ENCODE measurements at regions not wholly inside any gene's neighbourhood (a gene's known extent, or its start where the extent isn't known, plus 50 kb on each side); places are given as distances from the start of the nearest gene placed in this dataset.

DNA sequence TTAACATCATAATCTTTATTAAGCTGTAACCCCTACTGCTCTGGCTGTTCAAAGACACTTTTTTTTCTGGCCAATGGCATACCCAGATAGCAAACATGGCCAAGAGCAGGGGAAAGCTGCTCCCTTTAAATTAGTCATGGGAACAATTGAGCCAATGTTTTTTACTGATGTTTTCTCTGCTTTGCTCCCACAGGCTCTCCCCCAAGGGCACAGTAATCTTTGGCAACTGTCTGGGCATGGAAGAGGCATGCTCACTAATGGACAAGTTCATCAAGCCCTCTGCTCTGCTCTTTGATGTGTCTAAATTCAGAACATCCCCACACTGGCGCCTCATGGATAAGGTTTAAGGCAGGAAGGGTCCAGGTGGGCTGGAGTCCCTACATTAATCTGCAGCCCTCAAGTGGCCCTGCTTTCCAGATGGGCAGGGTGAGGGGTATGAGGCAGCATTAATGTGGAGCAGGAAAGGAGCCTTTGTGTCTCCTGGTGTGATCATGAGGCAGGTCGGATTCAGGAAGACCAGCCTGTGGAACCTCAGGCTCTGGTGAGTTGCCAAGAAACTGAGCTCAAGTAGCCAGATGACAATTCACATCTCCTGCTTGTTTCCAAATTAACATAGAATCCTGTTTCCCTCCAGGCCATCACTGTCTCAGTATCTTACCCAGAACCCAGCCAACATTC, 227.0 kb upstream of the CST7 start:
- H2AFZ ChIP-seq (replicated peaks): no peak overlapping the region
- peaks cover 2% of the 10 kb centered on the region for H3K27me3 Mint-ChIP-seq (ENCODE audit: insufficient read depth, low read depth)
- no peak overlapping the region for H3K27ac ChIP-seq
- no peaks in the 10 kb centered on the region for H3K27me3 ChIP-seq
- H3K4me3 Mint-ChIP-seq: no peak overlapping the region
- no peak overlapping the region for H3K4me3 ChIP-seq
- no peaks in the 10 kb centered on the region for H3K36me3 Mint-ChIP-seq
- H3K4me1 ChIP-seq: no peaks in the 10 kb centered on the region
- H3K9me3 Mint-ChIP-seq: no peaks in the 10 kb centered on the region
- H3F3A ChIP-seq (ENCODE audit: low read depth): no peaks in the 10 kb centered on the region
- no peak for DNase-seq (ENCODE audit: low spot score)
- H3K4me2 ChIP-seq: no peak overlapping the region
- no peaks in the 10 kb centered on the region for H4K20me1 ChIP-seq (ENCODE audit: low read depth)
- no peak overlapping the region for H3K27ac Mint-ChIP-seq
- H3K9me3 ChIP-seq (ENCODE audit: low read depth): no peaks in the 10 kb centered on the region
- H3K79me2 ChIP-seq (ENCODE audit: low read depth): no peaks in the 10 kb centered on the region
- H3K4me1 Mint-ChIP-seq: peaks cover 4% of the 10 kb centered on the region
- TF ChIP-seq EZH2 (IDR thresholded peaks at IDR 0.05) (no peak), EZH2phosphoT487 (IDR thresholded peaks at IDR 0.05) (no peak)
- TF ChIP-seq, protein P1, sequence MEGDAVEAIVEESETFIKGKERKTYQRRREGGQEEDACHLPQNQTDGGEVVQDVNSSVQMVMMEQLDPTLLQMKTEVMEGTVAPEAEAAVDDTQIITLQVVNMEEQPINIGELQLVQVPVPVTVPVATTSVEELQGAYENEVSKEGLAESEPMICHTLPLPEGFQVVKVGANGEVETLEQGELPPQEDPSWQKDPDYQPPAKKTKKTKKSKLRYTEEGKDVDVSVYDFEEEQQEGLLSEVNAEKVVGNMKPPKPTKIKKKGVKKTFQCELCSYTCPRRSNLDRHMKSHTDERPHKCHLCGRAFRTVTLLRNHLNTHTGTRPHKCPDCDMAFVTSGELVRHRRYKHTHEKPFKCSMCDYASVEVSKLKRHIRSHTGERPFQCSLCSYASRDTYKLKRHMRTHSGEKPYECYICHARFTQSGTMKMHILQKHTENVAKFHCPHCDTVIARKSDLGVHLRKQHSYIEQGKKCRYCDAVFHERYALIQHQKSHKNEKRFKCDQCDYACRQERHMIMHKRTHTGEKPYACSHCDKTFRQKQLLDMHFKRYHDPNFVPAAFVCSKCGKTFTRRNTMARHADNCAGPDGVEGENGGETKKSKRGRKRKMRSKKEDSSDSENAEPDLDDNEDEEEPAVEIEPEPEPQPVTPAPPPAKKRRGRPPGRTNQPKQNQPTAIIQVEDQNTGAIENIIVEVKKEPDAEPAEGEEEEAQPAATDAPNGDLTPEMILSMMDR (IDR thresholded peaks at IDR 0.05): no peak
- H3K9ac ChIP-seq: no peak overlapping the region
- H3K36me3 ChIP-seq: no peaks in the 10 kb centered on the region

DNA sequence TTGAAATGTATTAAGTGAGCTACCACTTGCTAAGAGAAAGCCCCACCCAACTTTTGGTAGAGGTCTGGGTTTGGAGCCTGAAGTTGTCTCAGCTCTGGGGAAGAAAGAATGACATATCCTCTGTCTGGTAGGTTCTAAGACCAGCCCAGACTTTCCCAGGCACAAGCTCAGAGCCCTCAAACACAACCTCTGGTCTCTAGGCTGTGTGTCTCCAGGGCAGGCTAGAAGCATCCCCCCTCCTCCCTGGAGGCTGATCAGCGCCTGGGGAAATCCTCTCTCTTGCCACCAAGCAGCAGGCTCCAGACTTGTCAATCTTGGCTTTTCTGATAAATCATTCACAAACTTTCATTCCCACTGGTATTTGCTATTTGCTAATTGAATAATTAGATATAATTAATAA, 226.5 kb upstream of the CST7 start:
- Histone ChIP-seq H3K4me1 (no peaks in the 10 kb centered on the region), H3K36me3 (no peaks in the 10 kb centered on the region), H3K9me3 (ENCODE audit: low read depth) (no peaks in the 10 kb centered on the region), H2AFZ (replicated peaks) (no peak overlapping the region), H3K27me3 (no peaks in the 10 kb centered on the region), H3K4me2 (no peak overlapping the region), H3K27ac (no peak overlapping the region), H3K79me2 (ENCODE audit: low read depth) (no peaks in the 10 kb centered on the region), H3K9ac (no peak overlapping the region), H4K20me1 (ENCODE audit: low read depth) (no peaks in the 10 kb centered on the region), H3K4me3 (no peak overlapping the region), H3F3A (ENCODE audit: low read depth) (no peaks in the 10 kb centered on the region)
- Mint-ChIP-seq H3K27ac (no peak overlapping the region), H3K4me1 (peaks cover 4% of the 10 kb centered on the region), H3K4me3 (no peak overlapping the region), H3K9me3 (no peaks in the 10 kb centered on the region), H3K27me3 (ENCODE audit: insufficient read depth, low read depth) (peaks cover 2% of the 10 kb centered on the region), H3K36me3 (no peaks in the 10 kb centered on the region)
- no peak for DNase-seq (ENCODE audit: low spot score)
- TF ChIP-seq, protein P1 (IDR thresholded peaks at IDR 0.05): no peak
- no peak for TF ChIP-seq EZH2 (IDR thresholded peaks at IDR 0.05)
- TF ChIP-seq EZH2phosphoT487 (IDR thresholded peaks at IDR 0.05): no peak

DNA sequence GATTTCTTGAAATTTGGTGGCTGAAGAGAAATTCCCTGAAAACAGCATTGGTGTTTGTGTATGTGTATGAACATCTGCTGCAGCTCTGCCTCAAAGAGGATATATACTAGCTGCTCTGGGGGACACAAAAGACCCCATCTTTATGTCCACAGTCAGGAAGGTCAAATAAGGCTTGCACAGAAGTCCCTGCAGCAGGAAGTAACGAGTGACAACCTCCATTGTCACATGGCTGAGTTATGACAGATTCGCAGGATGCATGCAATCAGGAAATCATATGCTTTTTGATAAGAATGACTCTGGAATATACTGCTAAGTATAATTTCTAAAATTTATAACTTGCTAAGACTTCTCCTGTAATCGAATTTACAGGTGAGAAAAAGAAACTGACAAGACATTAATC, 225.9 kb upstream of the CST7 start:
- Histone ChIP-seq H2AFZ (replicated peaks) (no peak overlapping the region), H3F3A (ENCODE audit: low read depth) (no peaks in the 10 kb centered on the region), H3K36me3 (no peaks in the 10 kb centered on the region), H3K27me3 (no peaks in the 10 kb centered on the region), H3K79me2 (ENCODE audit: low read depth) (no peaks in the 10 kb centered on the region), H4K20me1 (ENCODE audit: low read depth) (no peaks in the 10 kb centered on the region), H3K4me1 (no peaks in the 10 kb centered on the region), H3K27ac (no peak overlapping the region), H3K4me3 (no peak overlapping the region), H3K9ac (no peak overlapping the region), H3K4me2 (no peak overlapping the region), H3K9me3 (ENCODE audit: low read depth) (no peaks in the 10 kb centered on the region)
- TF ChIP-seq, protein P1 (IDR thresholded peaks at IDR 0.05): no peak
- TF ChIP-seq EZH2phosphoT487 (IDR thresholded peaks at IDR 0.05) (no peak), EZH2 (IDR thresholded peaks at IDR 0.05) (no peak)
- H3K9me3 Mint-ChIP-seq: no peaks in the 10 kb centered on the region
- H3K36me3 Mint-ChIP-seq: no peaks in the 10 kb centered on the region
- H3K27ac Mint-ChIP-seq: no peak overlapping the region
- no peak overlapping the region for H3K4me3 Mint-ChIP-seq
- H3K27me3 Mint-ChIP-seq (ENCODE audit: insufficient read depth, low read depth): peaks cover 2% of the 10 kb centered on the region
- peaks cover 4% of the 10 kb centered on the region for H3K4me1 Mint-ChIP-seq
- DNase-seq (ENCODE audit: low spot score): no peak

Data from neural progenitor cell (in vitro differentiated cells).